ENCODE measurements at regions not wholly inside any gene's neighbourhood (a gene's known extent, or its start where the extent isn't known, plus 50 kb on each side); places are given as distances from the start of the nearest gene placed in this dataset.
"Not testable (repeated sequence)": the region's sequence is repeated elsewhere in the genome, so short reads cannot be mapped to it uniquely, and the experiment has no call there.

DNA sequence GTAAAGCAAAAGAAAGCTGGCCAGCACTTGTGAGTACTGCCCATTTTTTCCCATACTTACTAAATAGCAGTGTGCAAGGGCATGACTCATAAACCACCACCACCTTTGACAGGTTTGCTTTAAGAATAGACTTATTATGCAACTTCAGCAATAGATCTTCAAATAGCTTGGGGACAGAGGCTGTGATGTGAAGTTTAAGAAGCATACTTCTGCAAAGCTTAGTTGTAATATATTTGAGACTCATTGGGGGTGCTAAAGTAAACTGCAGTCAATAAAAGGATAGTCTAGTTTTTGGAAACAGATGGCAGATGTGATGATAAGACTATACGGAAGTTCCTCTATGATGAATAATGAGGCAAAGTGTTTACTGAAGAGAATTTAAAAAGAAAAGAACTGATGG lies 210.0 kb downstream of the PLA2G4A start:
- no peak for DNase-seq

DNA sequence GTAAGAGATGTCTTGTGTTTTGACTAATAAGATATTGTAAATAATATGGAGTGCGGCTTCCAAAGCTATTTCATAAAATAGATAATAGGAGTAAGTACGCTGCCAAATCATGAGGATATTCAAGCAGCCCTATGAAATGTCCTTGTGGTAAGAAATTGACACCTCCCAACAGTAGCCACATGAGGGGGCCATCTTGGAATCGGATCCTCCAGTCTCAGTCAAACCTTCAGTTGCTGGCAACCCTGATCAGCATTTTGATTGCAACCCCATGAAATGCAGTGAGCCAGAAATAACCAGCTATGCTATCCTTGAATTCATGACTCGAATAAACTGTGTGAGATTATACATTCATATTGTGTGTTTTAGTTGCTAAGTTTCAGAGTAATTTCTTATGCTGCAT lies 212.4 kb downstream of the PLA2G4A start:
- no peak for DNase-seq

DNA sequence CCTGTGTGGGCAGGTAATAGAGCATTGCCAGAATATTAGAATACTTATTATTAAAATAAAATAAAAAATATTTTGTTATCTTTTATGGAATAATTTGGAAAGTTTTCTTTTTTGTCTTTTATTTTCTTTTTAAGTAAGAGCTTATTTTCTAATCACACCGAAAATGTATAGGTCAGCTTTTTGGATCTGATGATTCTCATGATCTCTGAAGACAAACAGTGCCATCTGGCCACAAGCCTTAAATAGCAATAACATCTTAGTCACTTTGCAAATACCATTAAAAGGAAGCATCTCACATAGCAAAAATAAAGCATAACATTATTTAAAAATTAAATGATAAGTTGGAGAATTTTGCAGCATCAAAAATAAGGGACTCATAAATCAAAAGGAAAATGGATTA lies 213.8 kb downstream of the PLA2G4A start:
- DNase-seq = no peak

DNA sequence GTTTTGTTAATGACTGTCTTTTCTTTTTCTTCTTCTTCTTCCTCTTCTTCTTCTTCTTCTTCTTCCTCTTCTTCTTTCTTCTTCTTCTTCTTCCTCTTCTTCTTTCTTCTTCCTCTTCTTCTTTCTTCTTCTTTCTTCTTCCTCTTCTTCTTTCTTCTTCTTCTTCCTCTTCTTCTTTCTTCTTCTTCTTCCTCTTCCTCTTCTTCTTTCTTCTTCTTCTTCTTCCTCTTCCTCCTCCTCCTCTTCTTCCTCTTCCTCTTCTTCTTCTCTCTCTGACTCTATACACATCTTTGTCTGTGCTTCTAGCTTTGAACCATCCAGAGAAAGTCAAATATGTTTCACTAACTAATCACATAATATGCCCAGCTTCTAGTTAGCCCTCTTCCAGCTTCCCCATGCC lies 214.7 kb downstream of the PLA2G4A start:
- not testable (repeated sequence) for DNase-seq

DNA sequence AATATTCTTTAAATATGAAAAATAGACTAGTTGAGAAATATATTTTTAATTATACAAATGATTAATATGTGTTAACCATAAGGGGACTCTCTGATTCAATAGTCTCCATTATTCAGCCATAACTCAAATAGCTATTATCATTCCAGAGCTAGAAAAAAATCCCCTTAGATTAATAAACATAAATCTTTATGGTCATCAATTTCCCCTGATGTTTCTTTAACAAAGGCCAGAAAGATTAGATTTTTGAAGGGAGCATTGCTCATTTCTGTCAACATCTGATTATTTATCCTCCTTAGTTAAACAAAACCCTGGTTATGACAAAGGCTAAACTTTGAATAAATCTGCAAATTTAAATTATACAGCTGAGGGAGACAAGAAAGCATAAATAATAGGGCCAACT lies 215.7 kb downstream of the PLA2G4A start:
- no peak for DNase-seq

DNA sequence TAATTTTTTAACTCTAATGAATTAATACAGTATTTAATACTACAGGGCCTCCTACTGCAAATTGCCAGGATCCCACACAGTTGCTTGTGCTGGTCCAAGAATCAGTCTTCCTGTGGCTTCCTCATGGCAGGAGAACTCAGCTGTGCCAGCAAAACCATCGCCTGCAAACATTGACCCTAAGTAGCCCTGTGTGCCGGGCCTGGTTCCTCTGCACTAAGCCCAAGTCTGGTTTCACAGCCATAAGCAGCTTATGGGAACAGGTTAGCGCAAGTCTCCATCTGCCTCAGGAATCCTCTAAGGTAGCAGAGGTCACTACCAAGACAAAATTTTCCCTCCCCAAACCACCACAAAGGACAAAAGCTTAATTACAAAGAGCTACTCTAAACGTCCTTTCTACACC lies 216.6 kb downstream of the PLA2G4A start:
- DNase-seq = no peak

DNA sequence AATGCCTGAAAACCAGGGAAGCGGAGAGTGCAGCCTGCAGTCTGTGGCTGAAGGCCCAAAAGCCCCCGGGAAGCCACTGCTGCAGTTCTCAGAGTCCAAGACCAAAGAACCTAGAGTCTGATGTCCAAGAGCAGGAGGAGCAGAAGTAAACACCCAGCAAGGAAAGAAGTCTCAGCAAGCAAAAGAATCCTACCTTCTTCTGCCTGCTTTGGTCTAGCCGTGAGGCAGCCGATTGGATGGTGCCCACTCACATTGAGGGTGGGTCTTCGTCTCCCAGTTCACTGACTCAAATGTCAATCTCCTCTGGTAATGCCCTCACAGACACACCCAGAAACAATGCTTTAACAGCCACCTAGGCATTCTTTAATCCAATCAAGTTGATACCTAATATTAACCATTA lies 217.5 kb downstream of the PLA2G4A start:
- DNase-seq = no peak

DNA sequence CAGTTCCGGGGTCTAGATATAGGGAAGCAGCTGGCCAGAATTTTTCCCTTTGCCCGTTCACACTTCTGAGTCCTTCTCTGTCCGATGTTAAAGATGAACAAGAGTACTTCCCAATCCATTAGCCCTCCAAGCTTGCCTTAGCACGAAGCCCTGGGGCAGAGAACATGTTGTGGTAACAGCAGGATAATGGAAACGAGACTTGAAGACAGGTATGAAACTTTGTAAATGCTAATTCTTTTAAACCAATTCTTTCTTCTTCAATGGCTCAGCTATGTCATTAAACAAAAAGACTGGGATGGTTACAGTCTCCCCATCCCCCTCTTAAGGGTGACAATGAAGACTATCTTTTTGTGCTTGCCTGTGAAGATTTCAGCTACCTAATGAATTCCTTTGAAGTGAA lies 218.5 kb downstream of the PLA2G4A start:
- DNase-seq = no peak

DNA sequence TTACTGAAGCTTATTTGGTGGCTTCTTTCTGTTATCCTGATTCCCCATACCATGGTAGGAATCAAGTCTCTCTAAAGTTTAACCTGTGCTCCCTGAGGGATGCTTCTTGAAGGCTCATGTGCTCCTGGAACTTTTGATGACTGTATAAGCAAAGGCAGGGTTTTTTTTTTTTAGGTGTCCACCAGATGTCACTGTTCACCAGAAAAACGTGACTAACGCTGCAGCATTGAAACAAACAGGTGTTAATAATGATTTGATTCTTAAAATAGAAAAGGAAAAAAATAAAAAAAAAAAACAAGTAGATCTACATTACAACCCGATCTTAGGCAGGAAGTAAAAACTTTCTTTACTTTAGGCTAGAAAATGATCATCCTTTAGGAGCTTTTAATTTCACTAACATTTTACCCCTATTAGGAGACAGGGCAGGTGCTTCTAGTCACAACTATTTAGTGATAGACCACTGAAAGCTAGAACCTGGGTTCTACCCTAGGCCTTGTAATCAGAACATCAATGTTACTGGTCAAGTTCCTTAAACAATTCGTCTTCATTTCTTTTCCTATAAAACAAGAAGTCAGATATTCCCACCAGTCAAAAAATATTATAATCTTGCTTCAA lies 223.0 kb downstream of the PLA2G4A start:
- DNase-seq = peak in 7 of 51 donors; percentile 3 to 62 (median 15)

DNA sequence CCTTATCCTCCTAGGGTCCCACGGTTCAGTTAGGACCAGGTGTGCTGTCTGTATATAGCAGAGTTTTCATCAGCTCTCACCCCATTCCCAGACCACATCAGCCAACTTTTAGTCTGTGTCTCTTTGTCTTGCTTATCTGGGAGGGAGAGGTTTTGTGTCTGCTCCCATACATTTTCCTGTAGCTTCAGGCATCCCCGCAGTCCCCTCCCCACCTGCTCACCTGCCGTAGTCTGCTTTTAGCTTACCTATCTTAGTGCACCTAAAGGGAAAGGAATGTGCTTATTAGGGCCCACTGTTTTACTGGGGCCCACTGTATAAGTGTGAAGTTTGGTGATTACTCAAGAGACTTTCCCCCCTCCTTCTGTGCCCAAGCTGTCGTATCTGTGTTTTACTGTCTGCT lies 225.1 kb downstream of the PLA2G4A start:
- no peak for DNase-seq

DNA sequence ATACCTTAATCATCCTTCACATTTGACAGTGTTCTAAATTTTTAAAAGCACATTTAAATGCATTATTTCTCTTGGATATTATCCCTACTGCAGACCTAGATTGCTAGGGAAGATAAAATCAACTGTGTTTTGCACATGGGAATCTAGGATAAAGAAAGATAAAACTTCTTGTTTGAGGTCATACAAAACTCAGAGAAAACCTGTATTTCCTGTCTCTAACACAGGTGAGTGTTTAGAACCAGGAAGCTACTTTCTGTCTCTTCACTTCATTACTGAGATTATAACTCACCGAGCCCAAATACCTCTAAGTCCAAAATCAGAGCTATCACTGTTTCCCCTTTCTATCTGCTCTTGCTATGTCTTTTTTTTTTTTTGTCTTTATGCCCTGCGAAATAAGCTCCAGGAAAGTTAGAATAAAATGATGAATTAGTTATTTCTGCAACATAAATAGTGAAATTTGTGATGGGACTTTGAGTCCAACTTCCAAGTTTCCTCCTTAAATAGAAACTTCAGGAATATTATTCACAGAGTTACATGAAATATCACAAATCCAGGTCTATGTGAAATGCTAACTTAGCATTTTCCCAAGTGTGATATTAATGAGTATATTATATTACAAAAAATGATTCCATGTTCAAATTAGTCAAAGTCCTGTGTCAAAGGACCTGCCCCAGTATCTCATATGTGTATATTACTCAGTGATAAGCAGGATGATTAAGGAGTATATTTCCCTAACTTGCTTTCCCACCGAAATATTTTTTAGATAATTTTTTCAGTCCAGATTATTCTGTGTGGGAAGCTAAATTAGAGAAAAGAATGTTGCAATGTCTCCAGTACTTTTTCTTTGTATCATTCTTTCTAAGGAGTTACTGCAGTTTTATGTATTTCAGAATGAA lies 226.4 kb downstream of the PLA2G4A start:
- no peak for DNase-seq

DNA sequence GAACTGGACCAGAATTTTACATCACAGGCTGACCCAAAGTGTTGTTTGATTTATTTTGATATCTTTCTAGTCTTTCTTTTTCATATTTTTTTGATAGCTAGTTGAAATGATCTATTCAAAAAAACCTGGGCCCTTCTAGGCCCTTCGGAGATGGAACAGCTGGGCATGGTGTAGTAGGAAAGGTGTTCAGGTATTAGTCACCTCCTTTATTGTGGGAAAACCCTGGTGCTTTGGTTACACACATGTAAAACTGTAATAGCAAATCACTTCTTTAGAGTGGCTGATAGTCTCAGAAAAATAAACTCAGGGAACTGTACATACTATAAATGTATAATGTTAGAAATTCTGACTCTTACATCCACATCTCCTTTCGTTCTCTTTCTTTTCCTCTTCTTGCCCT lies 234.5 kb downstream of the PLA2G4A start:
- DNase-seq = no peak

DNA sequence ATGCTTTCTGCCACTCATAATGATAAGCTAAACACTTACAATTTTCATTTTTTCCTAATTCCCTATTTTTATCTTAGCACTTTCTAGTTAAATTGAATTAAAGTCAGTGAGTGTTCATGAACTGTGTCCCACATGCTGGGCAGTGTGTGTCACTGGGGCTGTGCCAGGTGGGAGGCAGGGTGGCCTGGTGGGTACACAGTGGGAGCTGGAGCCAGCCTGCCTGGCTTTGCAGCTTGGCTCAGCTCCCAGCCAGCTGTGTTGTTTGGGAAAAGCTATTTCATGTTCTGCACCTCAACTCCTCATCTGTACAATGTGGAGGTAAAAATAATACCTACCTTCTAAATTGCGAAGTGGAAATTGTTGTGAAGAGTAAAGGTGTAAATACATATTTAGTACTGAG lies 238.4 kb downstream of the PLA2G4A start:
- DNase-seq = peak in 4 of 51 donors; percentile 4 to 19 (median 6)

DNA sequence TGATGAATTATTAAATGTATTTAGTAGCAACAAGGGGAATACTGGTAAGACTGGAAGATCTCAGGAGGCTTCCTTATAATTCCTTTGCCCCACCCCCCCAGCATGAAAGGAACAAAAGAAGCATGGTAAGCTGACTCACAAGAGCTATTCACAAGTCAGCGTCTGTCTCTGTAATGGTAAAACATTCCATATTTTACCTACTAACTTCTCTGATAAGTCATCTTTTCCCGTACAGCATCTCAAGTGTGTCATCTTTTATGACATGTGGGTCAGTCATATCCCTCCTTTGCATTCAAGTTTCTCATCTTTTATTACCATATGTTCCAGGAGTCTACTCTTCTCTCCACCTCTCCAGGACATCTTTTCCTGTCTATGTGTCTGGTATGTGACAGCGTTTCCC lies 241.3 kb downstream of the PLA2G4A start:
- no peak for DNase-seq

DNA sequence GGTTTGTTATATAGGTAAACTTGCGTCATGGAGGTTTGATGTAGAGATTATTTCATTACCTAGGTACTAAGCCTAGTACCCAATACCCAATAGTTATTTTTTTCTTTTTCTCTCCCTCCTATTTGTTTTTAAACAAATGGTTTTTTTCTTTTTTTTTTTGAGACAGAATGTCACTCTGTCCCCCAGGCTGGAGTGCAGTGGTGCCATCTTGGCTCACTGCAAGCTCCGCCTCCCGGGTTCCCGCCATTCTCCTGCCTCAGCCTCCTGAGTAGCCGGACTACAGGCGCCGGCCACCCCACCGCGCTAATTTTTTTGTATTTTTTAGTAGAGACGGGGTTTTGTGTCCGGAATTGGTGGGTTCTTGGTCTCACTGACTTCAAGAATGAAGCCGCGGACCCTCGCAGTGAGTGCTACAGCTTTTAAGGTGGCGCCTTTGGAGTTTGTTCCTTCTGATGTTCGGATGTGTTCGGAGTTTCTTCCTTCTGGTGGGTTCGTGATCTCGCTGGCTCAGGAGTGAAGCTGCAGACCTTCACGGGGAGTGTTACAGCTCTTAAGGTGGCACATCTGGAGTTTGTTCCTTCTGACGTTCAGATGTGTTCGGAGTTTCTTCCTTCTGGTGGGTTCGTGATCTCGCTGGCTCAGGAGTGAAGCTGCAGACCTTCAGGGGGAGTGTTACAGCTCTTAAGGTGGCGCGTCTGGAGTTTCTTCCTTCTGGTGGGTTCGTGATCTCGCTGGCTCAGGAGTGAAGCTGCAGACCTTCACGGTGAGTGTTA lies 243.7 kb downstream of the PLA2G4A start:
- DNase-seq = not testable (repeated sequence)

DNA sequence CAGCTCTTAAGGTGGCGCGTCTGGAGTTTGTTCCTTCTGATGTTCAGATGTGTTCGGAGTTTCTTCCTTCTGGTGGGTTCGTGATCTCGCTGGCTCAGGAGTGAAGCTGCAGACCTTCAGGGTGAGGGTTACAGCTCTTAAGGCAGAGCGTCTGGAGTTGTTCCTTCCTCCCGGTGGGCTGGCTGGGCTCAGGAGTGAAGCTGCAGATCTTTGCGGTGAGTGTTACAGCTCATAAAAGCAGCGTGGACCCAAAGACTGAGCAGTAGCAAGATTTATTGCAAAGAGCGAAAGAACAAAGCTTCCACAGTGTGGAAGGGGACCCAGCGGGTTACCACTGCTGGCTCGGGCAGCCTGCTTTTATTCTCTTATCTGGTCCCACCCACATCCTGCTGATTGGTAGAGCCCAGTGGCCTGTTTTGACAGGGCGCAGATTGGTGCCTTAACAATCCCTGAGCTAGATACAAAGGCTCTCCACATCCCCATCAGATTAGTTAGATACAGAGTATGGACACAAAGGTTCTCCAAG lies 244.3 kb downstream of the PLA2G4A start:
- not testable (repeated sequence) for DNase-seq

DNA sequence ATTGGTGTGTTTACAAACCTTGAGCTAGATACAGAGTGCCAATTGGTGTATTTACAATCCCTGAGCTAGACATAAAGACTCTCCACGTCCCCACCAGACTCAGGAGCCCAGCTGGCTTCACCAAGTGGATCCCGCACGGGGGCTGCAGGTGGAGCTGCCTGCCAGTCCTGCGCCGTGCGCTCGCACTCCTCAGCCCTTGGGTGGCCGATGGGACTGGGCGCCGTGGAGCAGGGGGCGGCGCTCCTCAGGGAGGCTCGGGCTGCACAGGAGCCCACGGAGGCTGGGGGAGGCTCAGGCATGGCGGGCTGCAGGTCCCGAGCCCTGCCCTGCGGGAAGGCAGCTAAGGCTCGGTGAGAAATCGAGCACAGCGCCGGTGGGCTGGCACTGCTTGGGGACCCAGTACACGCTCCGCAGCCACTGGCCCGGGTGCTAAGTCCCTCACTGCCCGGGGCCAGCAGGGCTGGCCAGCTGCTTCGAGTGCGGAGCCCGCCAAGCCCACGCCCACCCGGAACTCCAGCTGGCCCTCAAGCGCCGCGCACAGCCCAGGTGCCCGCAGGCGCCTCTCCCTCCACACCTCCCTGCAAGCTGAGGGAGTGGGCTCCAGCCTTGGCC lies 245.0 kb downstream of the PLA2G4A start:
- DNase-seq = not testable (repeated sequence)

DNA sequence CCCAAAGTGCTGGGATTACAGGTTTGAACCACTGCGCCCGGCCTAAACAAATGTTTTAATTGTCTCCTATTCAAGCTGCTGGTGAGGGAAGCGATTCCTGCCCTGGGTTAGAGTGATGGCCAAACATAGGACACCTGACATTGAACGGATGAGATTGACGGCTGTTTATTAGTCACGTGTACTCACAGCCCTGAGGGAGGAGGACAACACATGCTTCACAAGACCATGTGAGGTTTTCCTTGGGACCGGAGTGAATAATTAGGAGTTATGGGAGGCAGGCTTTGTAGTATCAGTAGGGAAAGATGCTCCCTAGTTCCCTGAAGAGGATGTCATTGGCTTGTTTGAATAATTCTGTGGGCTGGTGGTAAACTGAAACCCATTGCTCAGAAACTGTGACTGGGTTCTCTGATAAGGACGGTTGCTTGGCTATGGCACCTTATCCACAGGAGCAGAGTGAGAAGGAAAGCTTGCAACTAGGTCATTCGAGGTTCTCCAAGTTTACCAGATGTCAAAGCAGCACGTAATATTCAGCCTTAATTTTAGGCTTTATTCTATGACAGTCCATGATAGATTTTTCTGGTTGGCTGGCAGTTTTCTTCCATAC lies 245.8 kb downstream of the PLA2G4A start:
- DNase-seq = no peak

DNA sequence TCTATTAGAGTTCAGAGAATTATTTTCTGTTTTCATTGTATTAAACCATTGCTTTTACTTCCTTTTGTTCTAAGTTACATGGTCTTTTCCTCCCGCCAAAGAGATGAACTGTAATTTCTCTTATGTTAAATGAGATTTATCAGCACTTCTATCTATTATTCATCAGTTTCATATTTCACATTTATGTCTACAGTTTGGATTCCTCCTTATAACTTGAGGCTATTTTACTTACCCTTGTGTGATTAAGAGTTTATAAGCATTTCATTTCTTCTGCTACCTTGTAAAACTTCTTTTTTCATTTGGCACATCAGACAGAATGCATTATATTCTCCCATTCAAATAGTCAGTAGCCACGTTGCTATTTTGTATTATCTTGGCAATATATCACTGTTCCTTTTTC lies 248.2 kb downstream of the PLA2G4A start:
- no peak for DNase-seq

DNA sequence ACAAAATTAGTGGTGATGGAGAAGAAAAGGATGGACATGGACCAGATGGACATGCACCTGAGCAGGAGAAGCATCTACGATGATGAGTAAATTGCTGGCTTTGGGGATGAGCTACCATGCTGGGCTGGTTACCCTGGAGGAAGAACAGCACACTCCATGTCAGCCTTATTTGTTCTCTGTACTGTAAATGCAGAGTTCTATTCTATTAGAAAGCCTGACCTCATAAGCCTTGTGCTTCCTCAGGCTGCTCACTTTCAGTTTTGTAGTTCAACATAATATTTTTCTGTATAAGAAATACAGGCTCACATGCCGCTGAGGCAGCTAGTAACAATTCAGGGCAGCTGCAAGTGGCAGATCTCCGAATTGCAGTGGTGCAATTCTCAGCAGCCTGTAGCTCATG lies 249.6 kb downstream of the PLA2G4A start:
- DNase-seq = no peak

DNA sequence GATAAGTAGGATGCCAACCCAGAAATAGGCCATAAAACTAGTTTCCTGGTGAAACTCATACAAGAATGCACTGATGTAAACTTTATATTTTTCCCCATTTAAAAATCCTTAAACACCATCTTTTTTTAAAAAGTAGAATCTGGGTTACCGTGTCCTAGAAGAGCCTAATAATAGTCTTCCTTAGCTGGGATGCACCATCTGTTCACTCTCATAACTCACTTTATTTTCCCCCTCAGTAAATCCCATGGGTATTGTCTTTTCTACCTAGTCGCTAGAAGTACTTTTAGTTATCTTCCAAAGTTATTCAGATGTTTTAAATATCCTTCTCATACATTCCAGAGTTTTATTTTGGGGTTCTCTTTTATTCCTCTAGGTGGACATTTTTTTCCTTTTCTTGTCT lies 250.2 kb downstream of the PLA2G4A start:
- DNase-seq = no peak
